Spleen (tissue), 7 donors: ENCODE measurements at regions not wholly inside any gene's neighbourhood (a gene's known extent, or its start where the extent isn't known, plus 50 kb on each side); places are given as distances from the start of the nearest gene placed in this dataset.

ENCODE experiments used
- CTCF ChIP-seq, 11 experiments: fragments of 200-600 bp in 7 of 11; fragments of 450-650 bp in 4 of 11; sonication (generic) in 4 of 11; IDR thresholded peaks in 8 of 11; conservative IDR thresholded peaks in 3 of 11; 1 replicate in 7 of 11; 2 replicates in 4 of 11; pipeline versions ENCODE4 v1.4.0 to v1.8.0; 2016 to 2021; ENCODE audit warnings: antibody characterized with exemption in 11 of 11, inconsistent platforms in 4 of 11, mild to moderate bottlenecking in 1 of 11
- POLR2A ChIP-seq, 3 donors: fragments of 450-650 bp; IDR thresholded peaks; one replicate each; pipeline ENCODE4 v1.5.1; 2017; ENCODE audit warnings: antibody characterized with exemption in 3 of 3, mild to moderate bottlenecking in 1 of 3
- POLR2AphosphoS5 ChIP-seq, 3 donors: sonication (generic); formaldehyde crosslinking; IDR thresholded peaks; one replicate each; pipeline ENCODE4 v1.5.1; 2017; ENCODE audit warnings: antibody characterized with exemption in 3 of 3
- donor health status: DM: no; HTN: no; CAD: no; lungs with moderate emphysema.
- donor health status: DM: no; HTN: no; CAD: no.
- donor health status: DM: no; HTN: no; CAD: no.

GRCh38 chr6:104227508-104227907, 632.2 kb downstream of the HACE1 start:
- TF ChIP-seq CTCF (IDR thresholded peaks at IDR 0.05 in 8 of 11, conservative IDR thresholded peaks at IDR 0.05 in 3 of 11) (no peak), POLR2A (IDR thresholded peaks at IDR 0.05) (no peak), POLR2AphosphoS5 (IDR thresholded peaks at IDR 0.05) (peak in 1 of 3 donors; percentile 66)
